GM12865 (cell line): ENCODE measurements at regions not wholly inside any gene's neighbourhood (a gene's known extent, or its start where the extent isn't known, plus 50 kb on each side); places are given as distances from the start of the nearest gene placed in this dataset.

Experiments used
- DNase-seq: peaks from one replicate; pipeline ENCODE4 v3.0.0; 2010; ENCODE audit warnings: low read depth
- H3K4me3 ChIP-seq: 2 replicates; pipeline ENCODE4 v1.5.1; 2011; ENCODE audit warnings: mild to moderate bottlenecking, low read depth, low read length, control low read depth
- CTCF ChIP-seq: IDR thresholded peaks from 2 replicates; pipeline ENCODE4 v1.5.1; 2011; ENCODE audit warnings: low read length, control low read depth, low read depth, inconsistent platforms; ENCODE audit not compliant: insufficient read depth; ENCODE audit errors: missing control alignments

DNA sequence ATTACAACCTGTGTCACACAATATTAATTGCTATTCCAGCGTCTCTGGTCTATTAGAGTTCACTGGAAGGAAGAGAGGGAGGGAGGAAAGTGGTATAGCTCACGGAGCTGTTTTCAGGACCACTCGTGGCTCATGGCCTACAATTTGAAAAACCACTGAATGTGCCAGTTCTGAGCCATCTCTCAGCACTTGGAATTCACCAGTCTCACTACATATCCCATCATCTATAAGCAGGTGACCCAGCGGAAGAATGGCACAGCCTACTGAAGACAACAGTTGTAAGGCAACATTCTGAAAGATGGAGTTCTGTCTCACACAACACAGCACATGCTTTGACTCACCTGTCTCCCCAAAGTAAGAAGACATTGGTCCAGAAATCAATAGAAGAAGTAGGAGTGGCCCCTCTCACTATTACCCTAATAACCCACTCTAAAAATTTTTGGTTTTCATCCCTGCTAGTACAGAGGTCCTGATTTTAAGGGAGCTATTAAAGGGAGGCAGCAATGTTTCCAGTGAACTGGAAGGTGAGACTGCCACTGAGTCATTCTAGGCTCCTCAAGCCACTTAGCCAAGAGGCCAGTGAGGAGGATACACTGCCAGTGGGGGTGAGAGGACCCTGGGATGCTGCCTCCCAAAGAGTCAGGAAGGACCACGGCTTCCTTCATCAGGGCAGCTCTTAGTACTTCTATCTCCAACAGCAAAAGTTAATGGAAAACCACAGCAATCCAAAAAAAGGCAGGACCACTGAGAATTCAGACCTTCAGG is 50.0 kb upstream of the DOCK9 start:
- no peak for TF ChIP-seq CTCF
- no peak overlapping the region for H3K4me3 ChIP-seq
- DNase-seq, result no peak

GRCh38 chr13:99028890-99029289 is 51.0 kb upstream of the DOCK9 start:
- no peak overlapping the region for H3K4me3 ChIP-seq
- TF ChIP-seq CTCF, result peak; percentile 57
- DNase-seq, result peak; percentile 37

DNA sequence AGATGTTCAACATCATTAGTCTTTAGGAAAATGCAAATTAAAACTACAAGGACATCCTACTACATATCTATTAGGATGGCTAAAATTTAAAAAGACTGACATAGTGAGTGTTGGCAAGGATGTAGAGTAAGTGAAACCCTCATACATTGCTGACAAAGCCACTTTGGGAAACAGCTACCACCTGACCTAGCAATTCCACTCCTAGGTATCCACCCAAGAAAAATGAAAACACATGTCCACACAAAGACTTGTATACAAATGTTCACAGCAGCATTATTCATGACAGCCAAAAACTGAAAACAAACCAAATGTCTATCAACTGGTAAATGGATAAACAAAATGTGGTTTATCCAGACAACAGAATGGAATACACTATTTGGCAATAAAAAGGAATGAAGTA is 51.7 kb upstream of the DOCK9 start:
- no peak for TF ChIP-seq CTCF
- no peak overlapping the region for H3K4me3 ChIP-seq
- DNase-seq, result no peak

DNA sequence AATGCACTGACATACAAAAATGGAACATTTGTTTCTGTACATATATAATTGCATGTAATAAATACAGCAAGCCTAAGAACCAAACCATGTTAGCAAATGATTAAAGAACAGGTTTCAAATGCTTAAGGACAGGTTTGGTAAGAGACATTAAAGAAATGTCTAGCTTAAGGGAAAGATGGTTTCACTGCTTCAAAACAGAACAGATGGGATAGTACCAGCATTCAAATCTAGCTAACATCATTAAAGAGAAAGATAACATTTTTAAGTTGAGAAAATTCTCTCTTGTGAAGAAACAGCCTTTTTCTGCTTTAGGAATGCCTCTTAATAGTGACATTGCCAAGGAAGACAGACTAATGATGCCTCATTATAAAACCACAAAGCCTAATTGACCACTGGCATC is 52.5 kb upstream of the DOCK9 start:
- TF ChIP-seq CTCF, result no peak
- no peak overlapping the region for H3K4me3 ChIP-seq
- DNase-seq, result no peak

- DNase-seq, result no peak
- no peak for TF ChIP-seq CTCF
- no peak overlapping the region for H3K4me3 ChIP-seq
These were observed 54.0 kb upstream of the DOCK9 start for GRCh38 chr13:99031832-99032231.

DNA sequence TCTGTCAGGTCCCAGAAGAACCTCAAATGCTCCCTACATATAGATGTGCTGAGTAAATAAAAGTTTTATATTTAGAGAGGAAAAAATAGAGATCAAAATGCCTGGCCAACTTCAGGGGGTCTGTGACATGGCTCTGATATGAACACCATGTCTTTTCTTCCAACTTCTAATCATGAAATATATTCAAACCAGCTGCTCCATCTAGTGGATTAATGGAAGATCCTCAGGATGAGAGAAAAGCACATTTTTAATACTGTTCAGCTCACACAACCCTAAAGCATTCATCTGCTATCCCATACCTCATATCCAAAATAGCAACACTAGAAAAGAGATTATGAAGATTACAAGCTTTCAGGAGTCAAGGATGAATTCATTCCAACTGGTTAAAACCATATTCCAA is 56.0 kb upstream of the DOCK9 start:
- peak; percentile 23 for TF ChIP-seq CTCF
- DNase-seq, result no peak

More for the DNA sequence above, 56.0 kb upstream of the DOCK9 start:
- no peak overlapping the region for H3K4me3 ChIP-seq
